Effector CD4-positive, alpha-beta T cell (primary cell): ENCODE measurements at regions not wholly inside any gene's neighbourhood (a gene's known extent, or its start where the extent isn't known, plus 50 kb on each side); places are given as distances from the start of the nearest gene placed in this dataset.
"Not testable (repeated sequence)": the region's sequence is repeated elsewhere in the genome, so short reads cannot be mapped to it uniquely, and the experiment has no call there.

ENCODE experiments used
- DNase-seq: peaks from one replicate; pipeline ENCODE4 v3.0.0-alpha.2; 2020

DNA sequence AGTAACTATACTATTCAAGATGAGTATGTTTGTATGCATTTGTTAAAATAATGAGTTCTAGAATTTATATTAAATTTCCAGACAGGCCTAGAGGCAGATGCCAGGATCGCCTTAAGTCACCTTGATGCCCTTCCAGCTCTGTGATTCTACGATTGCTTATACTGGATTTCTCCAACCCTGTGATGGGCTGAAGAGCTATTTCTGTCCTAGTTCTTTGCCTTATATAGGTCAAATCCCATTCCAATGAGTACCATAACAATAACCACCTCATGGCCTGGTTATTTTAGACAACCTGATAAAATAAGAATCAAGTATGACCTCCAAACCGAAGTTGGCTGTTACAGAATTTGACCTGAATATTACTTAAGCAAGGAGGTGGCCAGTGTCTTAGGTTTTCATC is 79.8 kb upstream of the BLID start:
- no peak for DNase-seq

DNA sequence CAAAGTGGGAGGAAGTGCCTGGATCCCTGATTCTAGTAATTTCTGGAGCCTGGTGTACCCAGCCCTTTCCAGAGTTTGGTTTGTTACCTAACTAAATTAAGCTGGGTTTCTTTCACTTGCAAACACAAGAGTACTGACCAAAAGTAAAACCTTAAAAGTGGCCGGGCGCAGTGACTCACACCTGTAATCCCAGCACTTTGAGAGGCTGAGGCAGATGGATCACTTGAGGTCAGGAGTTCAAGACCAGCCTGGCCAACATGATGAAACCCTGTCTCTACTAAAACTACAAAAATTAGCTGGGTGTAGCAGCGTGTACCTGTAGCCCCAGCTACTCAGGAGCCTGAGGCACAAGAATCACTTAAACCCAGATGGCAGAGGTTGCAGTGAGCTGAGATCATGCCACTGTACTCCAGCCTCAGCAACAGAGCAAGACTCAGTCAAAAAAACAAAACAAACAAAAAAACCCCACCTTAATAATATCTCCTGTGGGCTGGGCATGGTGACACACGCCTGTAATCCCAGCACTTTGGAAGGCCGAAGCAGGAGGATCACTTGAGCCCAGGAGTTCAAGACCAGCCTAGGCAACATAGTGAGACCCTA is 78.0 kb upstream of the BLID start:
- DNase-seq = not testable (repeated sequence)

DNA sequence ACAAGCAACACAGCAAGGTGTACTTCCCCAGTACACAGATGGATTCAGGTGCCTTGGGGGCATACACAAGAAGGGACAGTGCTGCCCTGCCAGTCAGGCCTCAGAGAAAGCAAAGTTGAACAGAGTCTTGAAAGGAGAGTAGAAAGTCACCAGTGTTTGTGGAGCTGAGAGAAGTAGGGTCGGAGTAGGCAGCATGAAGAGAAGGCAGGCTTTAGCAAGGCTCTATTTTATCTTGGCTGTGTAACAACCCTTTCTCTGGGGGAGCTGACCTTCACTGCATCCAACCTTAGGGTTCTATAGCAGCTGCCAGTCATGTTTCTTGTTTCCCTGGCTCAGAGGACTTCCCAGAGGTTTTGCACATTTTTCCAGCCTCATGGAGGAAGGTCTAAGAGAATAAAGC is 77.4 kb upstream of the BLID start:
- no peak for DNase-seq

DNA sequence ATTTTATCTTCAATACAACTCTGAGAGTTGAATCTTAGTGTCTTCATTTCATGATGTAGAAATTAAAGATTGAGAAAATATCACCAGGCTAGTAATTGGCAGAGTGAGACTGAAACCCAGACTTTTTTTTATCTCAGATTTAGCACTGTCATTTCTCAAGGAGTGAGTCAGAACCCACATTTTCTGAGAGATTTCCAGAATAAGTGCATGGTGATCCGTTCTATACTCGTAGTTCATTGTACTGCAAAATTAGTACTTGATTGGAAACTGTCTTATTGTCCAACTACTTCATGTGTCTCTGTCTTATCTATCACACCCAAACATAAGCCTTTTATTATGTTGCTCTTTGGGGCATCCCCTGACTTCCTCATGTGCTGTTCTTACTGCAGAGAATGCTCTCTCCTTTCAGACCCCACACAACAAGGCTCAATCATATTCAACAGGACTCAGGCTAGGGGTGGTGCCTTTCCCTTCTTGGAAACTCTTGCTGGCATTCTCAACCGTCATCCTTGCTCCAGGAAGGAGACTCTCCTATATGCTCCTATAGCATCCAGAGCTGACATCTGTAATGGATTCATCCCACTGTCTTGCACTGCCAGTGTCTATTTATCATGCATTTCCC is 76.7 kb upstream of the BLID start:
- DNase-seq = no peak

DNA sequence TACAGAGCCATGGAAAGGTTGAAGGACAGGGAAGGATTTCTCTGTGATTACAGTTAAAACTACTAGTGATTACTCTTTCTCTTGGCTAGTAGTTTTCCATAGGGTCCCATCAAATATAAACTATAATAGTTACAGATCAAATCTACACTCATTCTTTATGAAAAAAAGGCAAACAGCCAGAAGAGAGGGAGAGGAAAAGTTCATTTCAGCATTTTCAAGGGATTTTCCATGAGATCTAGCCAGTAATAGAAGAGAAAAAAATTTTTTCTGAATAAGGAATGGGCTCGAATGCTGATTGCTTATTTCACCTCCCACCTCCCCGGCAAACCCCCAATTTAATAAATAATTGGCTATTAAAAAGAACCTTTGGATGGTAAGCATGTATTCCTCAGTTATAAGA is 74.8 kb upstream of the BLID start:
- DNase-seq = no peak

DNA sequence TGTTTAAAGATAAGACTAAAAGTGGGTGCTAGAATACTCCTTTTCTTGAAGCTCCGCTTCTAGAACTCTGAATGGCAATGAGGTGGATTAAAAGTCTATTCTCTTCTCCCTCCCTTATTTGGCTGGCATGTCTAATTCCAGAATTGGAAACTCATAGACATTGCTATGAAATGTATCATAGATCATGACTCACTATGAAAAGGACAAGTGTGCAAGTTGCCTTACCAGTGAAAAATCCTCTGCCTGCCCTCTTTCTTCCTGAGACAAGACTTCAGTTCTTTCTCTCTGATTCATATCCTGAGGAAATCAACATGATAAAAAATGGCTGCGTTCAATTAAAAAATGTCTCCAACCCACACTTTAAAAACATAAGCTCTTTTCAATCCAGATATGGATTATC is 73.2 kb upstream of the BLID start:
- no peak for DNase-seq

DNA sequence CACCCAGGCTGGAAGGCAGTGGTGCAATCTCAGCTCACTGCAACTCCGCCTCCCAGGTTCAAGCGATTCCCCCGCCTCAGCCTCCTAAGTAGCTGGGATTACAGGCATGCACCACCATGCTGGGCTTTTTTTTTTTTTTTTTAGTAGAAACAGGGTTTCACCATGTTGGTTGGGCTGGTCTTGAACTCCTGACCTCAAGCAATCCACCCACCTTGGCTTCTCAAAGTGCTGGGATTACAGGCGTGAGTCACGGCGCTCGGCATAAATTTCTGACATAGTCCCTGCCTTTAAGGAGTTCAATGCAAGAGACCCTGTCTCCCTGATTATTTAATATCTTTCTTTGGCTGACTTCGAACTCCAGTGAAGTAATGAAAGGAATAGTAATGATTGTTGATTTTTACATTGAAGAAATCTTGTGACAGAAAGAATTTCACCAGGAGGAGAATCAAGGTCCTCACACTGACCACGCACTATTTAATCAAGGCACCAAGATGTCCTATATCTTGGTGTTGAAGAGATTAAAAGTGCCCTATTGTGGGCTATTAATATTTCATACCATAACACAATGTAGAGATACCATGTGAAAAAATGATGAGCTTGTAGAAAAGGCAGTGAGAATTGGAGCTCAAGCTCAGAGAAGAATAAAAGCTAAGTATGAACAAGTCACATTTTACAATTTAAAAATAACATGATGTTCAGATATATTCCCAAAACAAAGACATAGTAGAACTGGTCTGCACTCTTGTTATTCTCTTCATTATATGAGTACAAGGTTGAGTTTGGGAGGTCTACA is 71.6 kb upstream of the BLID start:
- DNase-seq = no peak

DNA sequence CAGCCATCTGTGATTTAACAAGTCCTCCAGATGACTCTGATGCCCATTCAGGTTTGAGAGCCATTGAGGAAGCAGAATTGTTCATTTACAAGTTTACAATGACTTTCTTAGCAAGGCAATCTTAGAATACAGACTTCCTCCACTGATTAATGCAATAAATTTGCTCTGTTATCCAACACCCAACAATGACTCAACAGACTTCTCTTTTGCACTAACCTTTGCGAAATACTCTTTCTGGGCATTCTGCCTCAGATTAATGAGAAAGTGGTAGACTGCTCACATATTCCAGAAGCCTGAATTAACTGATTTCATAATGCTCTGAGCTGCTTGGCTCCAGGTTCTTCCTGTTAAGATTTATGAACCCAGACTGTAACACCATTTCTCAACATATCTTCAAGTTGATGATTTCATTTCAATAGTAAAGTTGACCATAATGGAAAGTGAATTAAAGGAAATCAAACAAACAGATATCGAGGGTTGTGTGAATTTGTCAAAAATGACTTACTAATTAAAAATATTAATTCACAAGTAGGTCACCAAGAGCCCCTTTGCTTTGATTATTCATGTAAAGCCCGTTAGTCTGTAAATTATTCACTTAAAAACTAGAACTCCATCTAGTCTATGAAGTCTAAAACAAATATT is 70.5 kb upstream of the BLID start:
- DNase-seq = no peak

DNA sequence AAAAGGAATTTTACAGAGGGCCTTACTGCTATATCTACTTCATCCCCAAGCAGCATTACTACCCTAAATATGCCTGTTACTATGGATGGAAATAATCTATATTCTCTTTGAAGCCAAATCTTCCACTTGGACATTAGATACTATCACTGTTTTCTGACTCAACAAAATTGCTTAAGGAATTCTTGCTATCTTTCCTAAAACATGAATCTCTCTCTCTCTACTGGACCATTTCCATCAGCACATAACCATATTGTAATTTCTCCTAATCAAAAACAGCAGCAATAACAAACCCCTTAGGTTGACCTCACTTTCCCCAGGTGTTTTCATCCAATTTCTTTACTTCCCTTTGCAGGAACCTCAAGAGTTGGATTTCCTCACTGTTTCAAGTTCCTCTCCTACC is 67.9 kb upstream of the BLID start:
- no peak for DNase-seq

DNA sequence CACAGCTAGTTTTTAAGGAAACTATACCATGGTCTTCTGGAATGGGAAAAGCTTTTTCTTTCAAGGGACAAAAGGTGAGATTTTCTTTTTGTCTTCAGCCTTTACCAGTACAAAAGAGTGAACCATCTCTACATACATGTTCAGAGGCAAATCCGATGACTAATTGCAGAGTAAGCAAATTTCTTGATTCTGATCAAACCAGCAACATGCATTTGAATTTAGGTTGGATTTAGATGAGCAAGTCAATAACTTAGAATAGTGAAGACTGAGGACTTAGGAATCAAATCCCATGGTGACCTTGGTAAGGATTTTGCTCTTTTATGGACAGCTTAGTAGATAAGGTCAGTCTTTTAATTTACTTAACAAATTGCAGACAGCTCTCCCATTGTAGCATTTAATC is 65.9 kb upstream of the BLID start:
- no peak for DNase-seq

DNA sequence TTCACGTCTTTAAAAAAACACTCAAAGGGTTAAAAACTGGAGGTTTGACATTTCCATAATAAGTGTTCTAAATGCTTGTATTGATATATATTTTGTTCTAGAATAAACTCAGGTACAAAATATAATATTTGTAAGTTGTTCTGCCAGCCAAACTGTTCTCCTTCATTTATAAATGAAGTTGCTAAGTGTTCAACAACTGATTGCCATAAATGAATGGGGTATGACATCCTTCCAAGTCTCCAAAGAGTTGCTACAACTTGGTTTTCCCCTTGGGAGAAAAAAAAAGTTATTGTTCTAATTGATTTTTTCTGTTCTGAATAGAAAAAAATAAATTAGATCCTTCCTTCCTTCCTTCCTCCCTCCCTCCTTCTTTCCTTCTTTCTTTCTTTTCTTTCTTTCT is 65.4 kb upstream of the BLID start:
- DNase-seq = no peak

DNA sequence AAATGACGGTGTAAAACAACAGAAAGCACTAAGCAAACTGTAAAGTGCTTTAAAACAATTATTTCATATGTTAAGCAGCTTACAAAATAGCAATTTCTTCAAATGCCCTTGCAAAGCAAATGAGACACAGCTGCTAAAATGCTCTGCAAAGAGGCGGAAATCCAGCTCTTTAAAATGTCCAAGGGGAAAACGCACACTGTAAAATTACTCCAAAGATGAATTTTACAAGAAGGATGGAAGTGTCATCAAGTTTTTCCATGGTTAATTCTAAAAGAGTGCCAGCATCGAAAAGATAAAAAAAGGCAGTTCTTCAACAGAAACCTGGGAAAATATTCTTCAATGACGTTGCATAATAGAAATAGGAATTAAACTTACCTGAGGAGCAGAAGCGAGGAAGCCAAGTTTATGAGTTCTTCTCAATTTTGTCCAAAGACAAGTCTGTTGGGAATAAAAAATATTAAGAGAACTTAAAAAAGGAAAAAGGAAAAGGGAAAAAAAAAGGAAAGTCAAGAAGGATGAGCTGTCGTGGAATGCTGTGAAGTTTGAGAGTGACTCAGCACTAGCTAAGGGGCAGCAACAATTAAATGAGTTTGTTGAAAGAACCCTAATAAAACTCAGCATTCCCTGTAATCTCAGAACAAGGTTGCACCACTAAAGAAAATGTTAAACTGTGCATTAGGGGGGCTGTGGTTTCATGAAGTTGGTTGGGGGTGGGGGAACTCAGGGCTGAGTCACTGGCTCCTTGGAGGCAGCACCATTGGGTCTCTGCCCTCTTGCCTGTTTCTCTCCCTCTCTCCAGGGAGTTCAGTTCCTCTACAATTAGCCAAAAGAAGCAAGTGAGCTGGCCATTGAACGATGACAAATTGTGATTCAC is 64.2 kb upstream of the BLID start:
- DNase-seq = no peak

DNA sequence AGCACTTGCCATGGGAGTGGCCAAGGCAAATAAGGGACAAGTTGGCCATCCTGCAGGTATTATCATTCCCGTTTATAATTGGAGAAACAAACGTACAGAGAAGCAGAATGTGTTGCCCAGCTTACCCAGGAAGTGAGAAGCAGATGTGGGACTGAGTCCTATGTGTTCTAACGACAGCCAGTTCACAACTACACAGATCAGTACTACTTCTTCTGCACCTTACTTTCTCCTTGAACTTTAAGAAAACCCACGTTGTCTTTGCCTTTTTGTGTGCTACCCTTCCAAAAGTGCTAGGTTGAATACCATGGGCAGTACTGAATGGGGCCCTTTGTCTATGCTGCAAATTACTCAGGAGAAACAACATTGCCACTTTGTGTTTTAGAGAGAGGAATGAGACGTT is 62.8 kb upstream of the BLID start:
- DNase-seq = no peak

DNA sequence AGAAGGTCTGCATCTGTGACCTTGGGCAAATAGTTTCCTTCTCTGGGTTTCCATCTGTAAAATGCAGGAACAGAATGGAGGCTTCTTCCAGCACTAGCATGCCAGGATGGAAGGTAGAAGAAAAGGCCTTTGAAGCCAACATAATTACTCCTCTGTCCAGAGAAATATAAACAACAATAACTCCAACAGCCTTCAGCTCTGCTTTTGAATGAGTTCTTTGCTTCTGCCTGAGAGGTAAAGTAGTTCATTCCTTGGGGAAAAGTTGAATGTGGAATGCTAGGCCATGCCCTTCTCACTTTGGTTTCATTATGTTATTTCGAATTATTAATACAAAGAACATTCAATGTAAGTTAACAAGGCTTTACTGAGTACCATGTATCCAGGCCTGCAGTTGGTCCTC is 61.2 kb upstream of the BLID start:
- DNase-seq = no peak

DNA sequence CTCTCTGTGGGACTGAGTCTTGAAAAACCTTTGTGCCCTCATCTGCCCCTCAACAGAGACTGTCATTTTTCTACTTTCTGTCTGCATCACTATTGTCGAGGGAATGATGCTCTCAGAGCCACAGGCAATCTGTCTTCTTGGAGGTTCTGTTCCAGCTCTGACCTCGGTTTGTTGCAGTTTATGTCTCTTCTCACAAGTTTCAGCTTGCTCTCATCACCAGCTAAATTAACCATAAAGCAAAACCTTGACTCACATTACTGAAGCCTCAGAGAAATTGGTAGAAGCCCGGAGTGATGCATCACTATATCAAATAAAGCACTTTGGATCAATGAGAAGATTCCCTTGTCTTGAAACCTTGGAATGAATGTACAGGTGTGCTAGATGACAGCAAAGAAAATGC is 60.6 kb upstream of the BLID start:
- no peak for DNase-seq

DNA sequence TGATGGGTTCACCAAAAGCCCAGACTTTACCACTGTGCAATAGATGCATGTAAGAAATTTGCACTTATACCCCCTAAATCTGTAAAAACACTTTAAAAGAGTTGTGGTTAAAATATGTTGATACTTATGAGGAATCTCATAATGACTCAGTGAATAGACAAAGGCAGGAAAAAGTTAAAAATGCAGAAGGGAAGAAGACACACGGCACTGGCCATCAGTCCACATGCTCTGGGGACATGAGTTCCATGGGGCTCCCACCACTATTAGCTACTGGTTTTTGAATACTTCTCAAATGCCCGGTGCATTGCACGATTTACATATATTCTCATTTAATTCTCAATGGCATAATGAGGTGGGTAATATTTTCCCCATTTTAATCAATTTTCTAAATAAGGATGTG is 59.3 kb upstream of the BLID start:
- DNase-seq = no peak

DNA sequence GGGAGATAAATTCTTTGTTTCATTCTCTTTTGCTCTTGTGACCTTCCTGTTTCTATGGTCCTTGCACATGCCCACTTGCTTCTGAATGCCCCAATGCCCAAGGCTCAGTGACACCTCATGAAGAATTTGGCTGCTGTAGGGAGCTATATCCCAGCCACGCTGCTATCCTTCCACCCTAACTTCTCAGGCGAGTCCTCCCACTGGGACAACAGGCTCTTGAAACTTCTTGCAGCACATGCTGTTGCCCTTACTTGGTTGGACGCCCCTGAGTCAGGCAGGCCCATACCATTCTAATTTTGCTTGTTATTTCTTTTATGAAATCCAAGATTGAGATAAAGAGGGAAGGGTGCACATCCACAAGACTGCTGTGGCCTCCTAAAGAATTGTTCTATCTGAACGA is 57.6 kb upstream of the BLID start:
- DNase-seq = no peak

DNA sequence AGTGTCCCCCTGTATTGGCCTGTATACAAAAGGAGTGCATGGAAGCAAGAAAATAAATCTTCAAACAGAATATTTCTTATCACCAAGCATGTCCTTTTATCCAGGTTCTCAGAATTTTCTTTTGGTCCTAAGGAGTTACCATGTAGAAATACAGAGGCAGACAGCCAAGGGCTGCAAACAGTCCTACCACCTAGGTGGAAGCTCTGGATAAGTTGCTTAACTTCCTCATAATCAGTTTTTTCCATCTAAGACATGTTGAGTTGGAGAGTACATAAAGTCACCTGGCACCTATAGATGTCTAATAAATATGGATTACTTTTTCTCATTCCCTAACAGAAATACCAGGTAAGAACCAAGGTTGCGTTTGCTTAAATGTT is 57.0 kb upstream of the BLID start:
- DNase-seq = no peak

DNA sequence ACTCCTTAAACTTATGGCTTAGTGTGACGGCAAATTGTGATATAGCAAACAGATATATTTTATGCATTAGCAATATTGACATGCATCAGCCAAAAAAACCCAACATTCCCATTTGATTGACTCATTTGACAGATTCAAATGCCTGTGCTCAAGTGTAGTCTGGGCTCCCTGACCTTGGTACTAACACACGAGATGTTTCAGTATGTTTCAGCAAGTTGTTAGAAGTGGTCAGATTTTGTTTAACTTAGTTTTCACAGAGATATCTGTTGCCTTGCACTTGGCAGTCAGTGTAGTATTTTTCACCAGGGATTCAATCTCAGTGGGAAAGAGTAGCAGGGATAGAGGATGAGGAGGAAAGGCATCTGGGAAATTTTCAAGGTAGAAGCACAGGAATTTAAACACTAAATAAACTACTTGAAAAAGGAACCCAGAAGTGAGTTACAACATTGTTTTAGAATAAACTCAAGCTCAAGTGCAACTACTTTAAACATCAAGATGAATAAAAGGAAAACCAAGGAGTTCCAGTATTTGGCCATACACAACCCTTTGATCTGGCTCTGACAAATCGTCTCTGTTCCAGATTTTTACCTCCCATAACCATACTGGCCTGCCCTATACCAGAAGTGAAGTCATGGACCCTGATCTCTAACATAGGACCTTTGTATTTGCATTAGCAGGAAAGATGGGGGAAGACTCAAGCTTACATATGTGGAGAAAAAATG is 56.5 kb upstream of the BLID start:
- DNase-seq = no peak

DNA sequence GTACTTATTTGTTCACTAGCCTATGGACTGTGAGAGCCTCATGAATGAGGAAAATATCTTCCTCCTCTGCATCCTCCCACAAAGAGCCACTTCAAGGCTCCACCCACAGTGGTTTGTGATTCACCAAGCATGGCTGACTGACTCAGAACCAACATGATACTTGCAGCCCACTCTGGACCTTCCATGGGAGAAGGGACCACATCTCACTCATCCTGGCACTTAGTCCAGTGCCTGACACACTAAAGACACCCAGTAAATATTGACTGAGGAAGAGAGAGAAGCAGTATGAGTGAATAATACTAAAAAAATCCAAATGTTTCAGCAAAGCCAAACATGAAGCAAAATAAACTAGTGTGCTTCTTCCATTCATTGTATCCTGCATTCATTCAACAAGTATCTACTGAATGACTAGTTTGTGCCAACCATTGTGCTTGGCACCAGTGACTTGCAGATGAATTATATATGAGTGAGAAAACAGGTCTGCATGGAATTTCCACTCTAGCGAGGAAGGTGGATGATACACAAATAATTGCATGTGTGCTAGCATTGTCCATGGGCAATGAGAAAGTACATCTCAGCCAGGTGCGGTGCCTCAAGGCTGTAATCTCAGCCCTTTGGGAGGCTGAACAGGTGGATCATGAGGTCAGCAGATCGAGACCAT is 54.9 kb upstream of the BLID start:
- DNase-seq = no peak

DNA sequence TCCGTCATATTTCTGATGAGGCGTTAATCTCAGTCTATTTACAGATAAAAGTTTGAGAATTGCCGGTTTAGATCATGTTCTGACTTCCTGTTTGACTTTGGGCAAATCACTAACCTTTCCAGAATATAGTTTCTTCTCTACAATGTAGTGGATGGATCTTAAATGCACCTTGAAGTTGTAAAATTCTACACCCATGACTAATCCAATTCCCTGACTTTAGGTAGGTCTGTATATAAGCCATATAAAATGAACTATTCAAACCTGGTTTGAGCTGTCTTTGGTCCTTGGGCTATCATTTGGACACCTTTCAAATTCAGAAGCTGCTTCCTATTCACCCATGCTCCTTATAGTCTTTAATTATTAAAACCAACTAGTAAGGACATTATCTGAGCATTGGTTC is 52.2 kb upstream of the BLID start:
- DNase-seq = no peak

DNA sequence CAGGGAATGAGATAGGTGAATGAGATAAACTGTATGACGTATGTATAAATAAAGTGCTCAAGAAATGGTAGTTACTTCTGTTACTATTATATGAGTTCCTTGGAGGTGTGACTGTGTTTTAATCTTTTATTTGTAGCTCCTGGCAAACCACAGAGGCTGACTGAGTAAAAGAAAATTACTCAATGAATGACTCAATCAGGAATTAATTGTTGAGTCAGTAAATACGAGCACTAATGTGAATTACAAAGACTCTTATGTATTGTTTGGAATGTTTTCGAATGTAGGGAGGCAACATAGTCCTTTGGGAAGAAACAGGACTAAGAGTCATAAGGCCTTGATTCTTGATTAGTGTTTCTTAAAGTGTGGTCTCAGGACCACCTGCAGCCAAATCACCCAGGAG is 51.1 kb upstream of the BLID start:
- DNase-seq = no peak
